PFSK-1 (cell line): ENCODE measurements at regions not wholly inside any gene's neighbourhood (a gene's known extent, or its start where the extent isn't known, plus 50 kb on each side); places are given as distances from the start of the nearest gene placed in this dataset.

Experiments used
- FOXP2 ChIP-seq: optimal IDR thresholded peaks from 2 replicates; pipeline ENCODE3; 2011; ENCODE audit warnings: borderline replicate concordance, control low read depth, inconsistent platforms; ENCODE audit not compliant: insufficient read depth; ENCODE audit errors: extremely low read length, extremely low read depth
- POLR2AphosphoS5 ChIP-seq: IDR thresholded peaks from 2 replicates; pipeline ENCODE4 v1.6.1; 2012; ENCODE audit warnings: low read depth, mild to moderate bottlenecking, control low read depth, low read length, moderate library complexity
- SIN3A ChIP-seq: IDR thresholded peaks from 2 replicates; pipeline ENCODE4 v1.6.1; 2012; ENCODE audit warnings: mild to moderate bottlenecking, low read length, moderate library complexity, borderline replicate concordance; ENCODE audit not compliant: insufficient read depth
- TAF1 ChIP-seq: IDR thresholded peaks from 2 replicates; pipeline ENCODE4 v1.6.1; 2012; ENCODE audit warnings: low read length, control low read depth, borderline replicate concordance; ENCODE audit not compliant: insufficient read depth
- TF ChIP-seq, protein P1 (sequence below), 2 experiments: IDR thresholded peaks; 2 replicates each; pipeline versions ENCODE4 v1.6.1 to v1.8.0; 2011 to 2012; ENCODE audit warnings: low read depth in 2 of 2, low read length in 2 of 2, control low read depth in 1 of 2, inconsistent platforms in 1 of 2, mild to moderate bottlenecking in 1 of 2, moderate library complexity in 1 of 2; ENCODE audit not compliant: insufficient read depth in 1 of 2

DNA sequence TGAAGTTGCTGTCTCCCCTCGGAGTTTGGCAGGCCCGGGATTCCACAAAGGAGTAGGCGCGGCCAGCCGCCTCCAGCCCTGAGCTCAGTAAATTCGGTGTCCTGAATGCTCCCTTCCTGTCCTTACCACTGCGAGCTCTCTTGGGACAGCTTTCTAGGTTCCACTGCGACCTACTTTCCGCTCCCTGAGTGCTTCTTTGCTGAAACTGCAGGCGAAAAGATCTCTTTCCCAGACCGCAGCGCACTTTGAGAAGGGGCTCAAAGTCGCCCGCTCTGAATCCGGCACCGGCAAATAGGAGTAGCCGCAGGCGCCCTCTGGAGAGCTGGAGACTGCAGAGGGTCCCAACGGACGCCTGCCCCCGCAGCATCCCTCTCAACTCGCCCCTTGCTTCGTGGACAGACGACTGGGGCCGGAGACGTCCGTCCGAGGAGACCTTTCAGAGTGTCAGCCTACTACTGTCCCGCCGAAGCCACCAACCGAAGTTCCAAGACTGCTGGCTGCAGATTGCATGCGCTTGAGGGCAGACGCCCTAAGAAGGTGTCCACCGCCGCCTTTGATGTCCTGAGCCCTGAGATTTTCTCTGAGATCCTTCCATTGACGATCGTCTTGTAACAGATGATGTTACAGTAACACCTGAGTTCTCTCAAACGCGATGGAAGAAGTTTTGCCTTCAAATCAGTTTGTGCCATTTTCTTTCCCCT is 96.0 kb downstream of the ANXA2R start:
- TF ChIP-seq, protein P1, sequence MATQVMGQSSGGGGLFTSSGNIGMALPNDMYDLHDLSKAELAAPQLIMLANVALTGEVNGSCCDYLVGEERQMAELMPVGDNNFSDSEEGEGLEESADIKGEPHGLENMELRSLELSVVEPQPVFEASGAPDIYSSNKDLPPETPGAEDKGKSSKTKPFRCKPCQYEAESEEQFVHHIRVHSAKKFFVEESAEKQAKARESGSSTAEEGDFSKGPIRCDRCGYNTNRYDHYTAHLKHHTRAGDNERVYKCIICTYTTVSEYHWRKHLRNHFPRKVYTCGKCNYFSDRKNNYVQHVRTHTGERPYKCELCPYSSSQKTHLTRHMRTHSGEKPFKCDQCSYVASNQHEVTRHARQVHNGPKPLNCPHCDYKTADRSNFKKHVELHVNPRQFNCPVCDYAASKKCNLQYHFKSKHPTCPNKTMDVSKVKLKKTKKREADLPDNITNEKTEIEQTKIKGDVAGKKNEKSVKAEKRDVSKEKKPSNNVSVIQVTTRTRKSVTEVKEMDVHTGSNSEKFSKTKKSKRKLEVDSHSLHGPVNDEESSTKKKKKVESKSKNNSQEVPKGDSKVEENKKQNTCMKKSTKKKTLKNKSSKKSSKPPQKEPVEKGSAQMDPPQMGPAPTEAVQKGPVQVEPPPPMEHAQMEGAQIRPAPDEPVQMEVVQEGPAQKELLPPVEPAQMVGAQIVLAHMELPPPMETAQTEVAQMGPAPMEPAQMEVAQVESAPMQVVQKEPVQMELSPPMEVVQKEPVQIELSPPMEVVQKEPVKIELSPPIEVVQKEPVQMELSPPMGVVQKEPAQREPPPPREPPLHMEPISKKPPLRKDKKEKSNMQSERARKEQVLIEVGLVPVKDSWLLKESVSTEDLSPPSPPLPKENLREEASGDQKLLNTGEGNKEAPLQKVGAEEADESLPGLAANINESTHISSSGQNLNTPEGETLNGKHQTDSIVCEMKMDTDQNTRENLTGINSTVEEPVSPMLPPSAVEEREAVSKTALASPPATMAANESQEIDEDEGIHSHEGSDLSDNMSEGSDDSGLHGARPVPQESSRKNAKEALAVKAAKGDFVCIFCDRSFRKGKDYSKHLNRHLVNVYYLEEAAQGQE (IDR thresholded peaks at IDR 0.05; ENCODE audit: insufficient read depth in 1 of 2, low read depth in 2 of 2, low read length in 2 of 2): no peak
- TF ChIP-seq FOXP2 (no peak), POLR2AphosphoS5 (no peak), SIN3A (no peak), TAF1 (no peak)
